ENCODE measurements at regions not wholly inside any gene's neighbourhood (a gene's known extent, or its start where the extent isn't known, plus 50 kb on each side); places are given as distances from the start of the nearest gene placed in this dataset.

GRCh38 chr12:14200598-14200997 lies 164.9 kb upstream of the ATF7IP start:
- H3K4me3 ChIP-seq, result no peak overlapping the region
- WGBS, 2 donors, result 94 to 95% methylated on average over 2 of the region's 2 CpGs
- H3K36me3 ChIP-seq, result no peaks in the 10 kb centered on the region
- TF ChIP-seq POLR2A (IDR thresholded peaks at IDR 0.05) (no peak), CTCF (IDR thresholded peaks at IDR 0.05) (no peak)
- H3K27me3 ChIP-seq, result no peaks in the 10 kb centered on the region
- no peak overlapping the region for H3K27ac ChIP-seq
- no peaks in the 10 kb centered on the region for H3K9me3 ChIP-seq
- intact Hi-C loops (cut with DNase I), result no loop called here
- H3K4me1 ChIP-seq, result no peaks in the 10 kb centered on the region
- no peak for DNase-seq

GRCh38 chr12:14201291-14201690 lies 164.2 kb upstream of the ATF7IP start:
- WGBS, 2 donors, result 82 to 100% methylated on average over 1 of the region's 1 CpG
- no peaks in the 10 kb centered on the region for H3K36me3 ChIP-seq
- intact Hi-C loops (cut with DNase I), result no loop called here
- no peaks in the 10 kb centered on the region for H3K27me3 ChIP-seq
- H3K27ac ChIP-seq, result no peak overlapping the region
- H3K9me3 ChIP-seq, result no peaks in the 10 kb centered on the region
- H3K4me1 ChIP-seq, result no peaks in the 10 kb centered on the region
- H3K4me3 ChIP-seq, result no peak overlapping the region
- no peak for TF ChIP-seq CTCF (IDR thresholded peaks at IDR 0.05)
- no peak for TF ChIP-seq POLR2A (IDR thresholded peaks at IDR 0.05)
- no peak for DNase-seq

- TF ChIP-seq POLR2A (IDR thresholded peaks at IDR 0.05) (no peak), CTCF (IDR thresholded peaks at IDR 0.05) (no peak)
- no peak for DNase-seq
- WGBS, 2 donors, result 35 to 46% methylated on average over 3 to 4 of the region's 4 CpGs
- Histone ChIP-seq H3K27me3 (no peaks in the 10 kb centered on the region), H3K4me3 (no peak overlapping the region), H3K4me1 (peaks cover 0 to 15% (median 13%) of the 10 kb centered on the region in 3 donors), H3K9me3 (no peaks in the 10 kb centered on the region), H3K27ac (peak overlapping the region in 3 of 4 donors; percentile 37 to 61 (median 38)), H3K36me3 (no peaks in the 10 kb centered on the region)
- intact Hi-C loops (cut with DNase I), result no loop called here
Measured at GRCh38 chr12:14207905-14208551, 157.5 kb upstream of the ATF7IP start.

- intact Hi-C loops (cut with DNase I), result no loop called here
- H3K4me1 ChIP-seq, result peaks cover 0 to 19% (median 18%) of the 10 kb centered on the region in 3 donors
- DNase-seq, result no peak
- 76 to 96% methylated on average over 3 of the region's 3 CpGs for WGBS, 2 donors
- no peaks in the 10 kb centered on the region for H3K27me3 ChIP-seq
- no peaks in the 10 kb centered on the region for H3K36me3 ChIP-seq
- no peaks in the 10 kb centered on the region for H3K9me3 ChIP-seq
- no peak overlapping the region for H3K4me3 ChIP-seq
- no peak for TF ChIP-seq CTCF (IDR thresholded peaks at IDR 0.05)
- no peak for TF ChIP-seq POLR2A (IDR thresholded peaks at IDR 0.05)
- no peak overlapping the region for H3K27ac ChIP-seq
Measured at GRCh38 chr12:14211947-14212387, 153.5 kb upstream of the ATF7IP start.

- H3K4me3 ChIP-seq, result no peak overlapping the region
- DNase-seq, result no peak
- H3K4me1 ChIP-seq, result peaks cover 0 to 15% (median 5%) of the 10 kb centered on the region in 3 donors
- intact Hi-C loops (cut with DNase I), result no loop called here
- no peak overlapping the region for H3K27ac ChIP-seq
- TF ChIP-seq POLR2A (IDR thresholded peaks at IDR 0.05) (no peak), CTCF (IDR thresholded peaks at IDR 0.05) (no peak)
- H3K36me3 ChIP-seq, result no peaks in the 10 kb centered on the region
- WGBS, 2 donors, result 71 to 82% methylated on average over 1 of the region's 1 CpG
- no peaks in the 10 kb centered on the region for H3K9me3 ChIP-seq
- no peaks in the 10 kb centered on the region for H3K27me3 ChIP-seq
Measured at GRCh38 chr12:14213542-14213941, 151.9 kb upstream of the ATF7IP start.

Data from esophagus squamous epithelium (tissue), 5 donors.